Retina (tissue), 1 donor: ENCODE measurements at regions not wholly inside any gene's neighbourhood (a gene's known extent, or its start where the extent isn't known, plus 50 kb on each side); places are given as distances from the start of the nearest gene placed in this dataset.

ENCODE experiments used
- DNase-seq: peaks from one replicate; pipeline ENCODE4 v3.0.0-alpha.2; 2016

- no peak for DNase-seq
Observed at GRCh38 chr7:371779-372545, 82.0 kb downstream of the FOXL3 start.

DNA sequence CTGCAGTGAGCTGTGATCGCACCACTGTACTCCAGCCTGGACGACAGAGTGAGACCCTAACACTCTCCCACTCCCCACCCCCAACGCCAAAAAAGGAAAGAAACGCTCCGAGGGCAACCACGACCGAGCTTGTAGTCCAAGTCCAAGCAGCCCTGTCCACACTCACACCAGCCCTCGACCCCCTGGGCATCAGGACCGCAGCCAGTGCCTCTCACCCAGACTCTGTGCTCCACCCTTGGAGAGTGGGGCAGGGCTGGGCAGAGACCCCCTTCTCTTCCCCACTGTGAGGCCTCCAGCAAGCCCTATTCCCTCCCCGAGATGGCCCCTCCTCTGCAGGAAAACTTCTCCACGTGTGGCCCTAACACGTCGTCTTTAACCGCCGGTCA, 82.6 kb downstream of the FOXL3 start:
- DNase-seq, result no peak

- no peak for DNase-seq
Observed at GRCh38 chr7:372932-373791, 83.2 kb downstream of the FOXL3 start.

DNA sequence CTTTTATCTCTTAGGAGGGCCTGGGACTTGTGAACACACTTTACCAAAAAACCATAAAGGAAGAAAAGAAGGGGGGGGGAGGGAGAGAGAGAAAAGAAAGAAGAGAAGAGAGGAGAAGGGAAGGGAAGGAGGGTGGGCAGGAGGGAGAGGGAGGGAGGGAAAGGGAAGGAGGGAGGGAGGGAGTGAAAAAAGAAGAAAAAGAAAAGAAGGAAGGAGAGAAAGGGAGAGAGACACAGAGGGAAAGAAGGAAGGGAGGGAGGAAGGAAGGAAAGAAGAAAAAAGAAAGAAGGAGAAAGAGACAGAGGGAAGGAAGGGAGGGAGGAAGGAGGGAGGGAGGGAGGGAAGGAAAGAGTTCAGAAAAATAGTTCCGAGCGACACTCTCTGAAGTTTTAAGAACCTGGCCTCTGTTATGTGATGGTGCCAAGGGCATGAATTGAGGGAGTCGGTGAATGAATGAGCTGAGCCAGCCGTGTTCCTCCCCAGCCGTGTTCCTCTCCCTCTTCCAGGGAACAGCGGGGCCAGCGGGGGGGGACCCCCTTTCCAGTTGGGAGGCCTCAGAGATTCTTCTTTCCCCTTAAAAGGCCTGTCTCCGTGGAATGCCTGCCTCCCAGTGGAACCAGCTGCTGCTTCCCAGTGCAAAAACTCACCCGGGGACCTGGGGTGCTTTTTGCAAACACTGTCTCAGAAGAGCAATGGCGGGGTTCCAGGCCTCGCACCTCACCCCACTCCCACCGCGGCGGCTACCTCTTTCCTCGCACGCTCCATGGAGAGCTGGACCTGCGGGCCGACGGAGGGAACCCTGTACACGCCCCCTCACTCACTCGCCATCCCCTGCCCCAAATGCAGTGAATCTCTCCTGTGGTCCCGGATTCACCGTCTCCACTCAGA, 84.1 kb downstream of the FOXL3 start:
- DNase-seq, result no peak

GRCh38 chr7:374706-375311, 84.8 kb downstream of the FOXL3 start:
- DNase-seq, result no peak

DNA sequence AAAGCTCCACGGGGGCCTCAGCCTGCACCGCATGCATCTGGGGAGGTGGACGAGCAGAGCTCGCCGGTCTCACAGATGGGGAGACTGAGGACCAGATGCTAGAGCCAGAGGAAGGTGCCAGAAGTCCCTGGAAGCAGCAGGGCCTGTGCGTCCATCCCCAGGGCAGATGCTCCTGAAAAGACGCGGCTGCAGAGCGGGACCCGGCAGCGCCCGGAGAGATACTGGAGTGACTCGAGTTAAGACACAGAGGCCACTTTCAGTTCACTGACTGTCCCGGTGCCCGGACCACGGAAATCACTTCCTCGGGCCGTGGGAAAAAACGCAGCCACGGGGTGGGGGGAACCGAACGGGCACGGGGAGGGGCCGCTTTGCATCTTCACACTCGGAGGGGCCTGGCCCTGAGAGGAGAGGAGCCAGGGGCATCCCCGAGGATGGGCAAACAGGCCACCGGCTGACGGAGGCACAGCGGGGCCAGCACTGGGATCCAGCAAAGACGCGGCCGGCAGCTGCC, 85.4 kb downstream of the FOXL3 start:
- DNase-seq, result no peak

DNA sequence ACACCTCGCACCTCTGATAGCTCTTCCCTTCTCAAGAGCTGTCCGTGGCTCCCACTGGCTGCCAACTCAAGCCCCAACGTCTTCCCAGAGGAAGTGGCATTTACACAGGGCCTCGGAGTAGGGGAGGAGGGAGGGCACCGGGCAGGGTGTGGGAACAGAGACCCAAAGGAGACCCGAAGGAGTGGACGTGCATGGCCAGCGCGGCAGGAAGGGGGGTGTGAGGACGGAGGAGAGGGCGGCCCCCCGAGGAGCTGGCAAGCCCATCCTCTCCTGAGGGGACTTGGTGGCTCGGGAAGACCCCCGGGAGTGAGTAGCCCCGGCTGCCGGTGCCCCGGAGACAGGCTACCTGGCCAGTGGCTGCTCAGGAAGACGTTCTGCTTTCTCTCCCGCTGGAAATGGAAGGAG, 85.9 kb downstream of the FOXL3 start:
- DNase-seq, result no peak

- no peak for DNase-seq
Observed at GRCh38 chr7:376306-377079, 86.5 kb downstream of the FOXL3 start.

- no peak for DNase-seq
Observed at GRCh38 chr7:377080-378040, 87.4 kb downstream of the FOXL3 start.

DNA sequence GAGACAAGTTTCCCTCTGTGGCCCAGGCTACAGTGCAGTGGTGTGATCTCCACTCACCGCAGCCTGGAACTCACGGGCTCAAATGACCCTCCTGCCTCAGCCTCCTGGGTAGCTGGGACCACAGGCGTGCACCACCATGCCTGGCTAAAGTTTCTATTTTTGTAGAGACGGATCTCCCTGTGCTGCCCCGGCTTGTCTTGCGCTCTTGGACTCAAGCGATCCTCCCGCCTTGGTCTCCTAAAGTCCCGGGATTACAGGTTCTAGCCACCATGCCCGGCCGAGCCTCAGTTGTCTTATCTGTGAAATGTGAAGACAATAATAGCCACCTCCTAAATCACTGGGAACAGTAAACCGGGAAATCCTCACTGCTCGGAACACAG, 88.1 kb downstream of the FOXL3 start:
- DNase-seq, result no peak

- DNase-seq, result no peak
Observed at GRCh38 chr7:378551-379455, 88.8 kb downstream of the FOXL3 start.

DNA sequence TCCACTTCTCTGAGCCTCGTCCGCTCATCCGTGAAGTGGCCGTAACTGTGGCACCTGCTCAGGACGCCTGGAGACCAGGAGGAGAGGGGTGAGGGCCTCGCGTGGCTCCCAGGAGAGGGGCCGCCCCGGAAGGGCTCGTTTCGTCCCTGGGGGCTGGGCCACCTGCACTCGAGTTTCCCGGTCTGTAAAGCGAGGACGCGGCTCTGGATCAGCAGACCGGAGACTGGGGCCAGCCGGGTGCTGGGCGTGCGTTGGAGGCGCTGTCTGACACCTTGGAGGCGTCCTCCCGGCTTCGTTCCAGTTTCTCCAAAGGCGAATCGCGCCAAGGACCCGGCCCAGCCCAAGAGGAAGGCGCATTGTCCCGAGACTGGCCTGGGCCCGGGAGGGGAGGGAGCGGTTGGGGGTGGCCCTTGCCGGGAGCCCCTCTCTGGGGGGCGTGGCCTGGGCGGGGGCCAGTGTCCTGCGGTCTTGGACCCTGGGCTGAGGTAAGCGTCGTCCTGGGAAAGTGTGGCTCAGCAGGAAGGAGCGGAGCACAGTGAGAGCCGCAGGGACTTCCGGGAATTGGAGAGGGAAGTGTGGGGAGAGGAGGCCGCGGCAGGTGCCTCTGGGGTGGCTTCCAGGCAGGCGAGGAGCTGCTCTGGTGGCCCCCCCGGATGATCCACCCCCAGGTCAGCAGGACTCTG, 89.6 kb downstream of the FOXL3 start:
- DNase-seq, result peak; percentile 66

- DNase-seq, result no peak
Observed at GRCh38 chr7:380139-380485, 90.1 kb downstream of the FOXL3 start.

DNA sequence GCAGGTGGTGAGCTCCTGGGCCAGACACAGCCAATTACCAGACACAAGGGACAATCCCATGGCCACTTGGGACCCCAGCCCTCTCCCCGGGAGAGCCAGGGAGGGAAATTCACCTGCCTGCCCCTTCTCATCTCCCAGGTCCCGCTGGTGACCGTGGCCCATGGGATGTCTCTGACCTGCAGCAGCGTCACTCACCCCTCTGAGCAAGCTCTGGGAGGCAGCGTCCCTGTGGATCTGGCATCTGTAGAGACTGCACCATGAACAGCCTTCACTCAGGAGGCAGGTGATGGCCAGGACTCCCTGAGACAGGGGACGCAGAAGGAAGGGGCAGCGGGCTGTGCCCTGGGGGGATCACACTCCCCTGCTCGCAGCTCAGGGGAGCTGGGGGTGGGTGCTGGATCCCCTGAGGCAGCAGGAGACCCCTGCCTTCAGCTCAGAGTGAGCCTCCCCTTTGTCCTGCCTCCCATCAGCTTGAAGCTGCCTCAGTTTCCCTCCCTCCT, 90.8 kb downstream of the FOXL3 start:
- no peak for DNase-seq

DNA sequence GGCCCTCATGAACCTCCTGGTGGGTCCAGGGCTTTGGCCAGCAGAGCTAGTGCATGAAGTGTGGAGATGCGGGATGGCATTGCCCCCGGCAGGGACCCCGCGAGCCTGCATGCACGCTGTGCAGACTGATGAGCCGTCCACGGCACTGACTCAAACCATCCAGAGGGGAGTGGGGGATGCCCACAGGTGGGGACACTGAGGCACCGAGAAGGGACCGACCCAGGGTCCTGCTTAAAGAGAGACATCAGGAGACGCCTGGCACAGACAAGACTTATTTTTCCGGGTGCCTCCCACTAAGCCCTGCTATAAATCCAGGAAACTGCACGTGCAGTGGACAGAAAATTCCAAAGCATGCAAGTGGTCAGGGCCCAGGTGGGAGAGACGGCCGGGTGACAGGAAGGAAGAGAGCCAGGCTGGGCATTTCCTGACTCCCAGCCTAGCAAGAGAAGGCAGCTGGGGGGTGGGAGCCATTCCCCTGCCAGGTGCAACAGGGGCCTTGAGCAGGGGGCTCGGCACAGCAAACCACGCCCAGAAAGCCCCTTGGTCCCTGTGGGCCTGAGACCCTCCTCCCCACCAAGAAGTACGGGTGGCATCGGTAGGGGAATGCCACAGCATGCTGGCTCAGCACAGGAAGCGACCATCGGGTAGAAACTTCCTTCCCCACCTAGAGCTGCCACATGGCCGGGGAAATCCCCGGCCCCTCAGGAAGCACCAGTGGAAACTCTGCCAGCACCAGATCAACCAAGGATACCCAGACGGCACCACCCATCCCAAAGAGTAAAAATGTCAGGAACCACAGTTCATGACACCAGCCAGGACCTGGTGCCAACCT, 91.5 kb downstream of the FOXL3 start:
- no peak for DNase-seq

DNA sequence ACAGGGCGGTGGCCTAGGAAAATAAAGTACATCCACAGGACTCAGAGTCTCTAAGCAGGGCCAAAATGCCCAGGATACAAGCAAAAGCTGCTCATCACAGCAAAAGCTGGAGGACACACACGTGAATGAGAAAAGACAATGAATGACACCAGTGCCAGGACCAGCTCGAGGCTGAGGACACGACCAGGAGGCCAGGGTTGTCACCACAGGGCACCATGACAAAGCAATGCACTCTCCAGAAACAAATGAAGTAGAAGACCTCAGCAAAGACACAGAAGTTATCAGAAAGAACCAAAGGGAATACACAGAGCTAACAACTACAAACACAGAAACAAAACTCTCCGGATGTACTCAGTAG, 92.1 kb downstream of the FOXL3 start:
- DNase-seq, result no peak

GRCh38 chr7:386385-386784, 96.4 kb downstream of the FOXL3 start:
- no peak for DNase-seq
